ENCODE measurements at regions not wholly inside any gene's neighbourhood (a gene's known extent, or its start where the extent isn't known, plus 50 kb on each side); places are given as distances from the start of the nearest gene placed in this dataset.
"Not testable (repeated sequence)": the region's sequence is repeated elsewhere in the genome, so short reads cannot be mapped to it uniquely, and the experiment has no call there.

DNA sequence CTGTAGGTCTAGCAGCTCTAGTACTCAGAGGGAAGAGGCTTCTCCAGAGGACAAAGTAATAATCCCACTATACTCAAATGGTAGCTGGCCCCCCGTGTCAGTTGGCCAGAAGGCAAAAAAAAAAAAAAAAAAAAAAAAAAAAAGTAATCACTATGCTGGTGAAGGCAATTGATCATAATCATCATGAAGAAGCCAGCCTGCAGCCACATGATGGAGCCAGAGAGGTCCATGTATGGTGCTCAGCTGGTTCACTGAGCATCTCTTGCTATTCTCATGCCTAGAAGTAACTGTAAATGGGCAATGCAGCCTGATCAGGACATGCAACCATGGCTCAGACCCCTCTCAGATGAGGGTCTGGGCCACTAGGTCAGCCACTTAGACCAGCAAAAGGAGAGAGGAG lies 378.8 kb downstream of the MED13L start:
- DNase-seq = no peak

DNA sequence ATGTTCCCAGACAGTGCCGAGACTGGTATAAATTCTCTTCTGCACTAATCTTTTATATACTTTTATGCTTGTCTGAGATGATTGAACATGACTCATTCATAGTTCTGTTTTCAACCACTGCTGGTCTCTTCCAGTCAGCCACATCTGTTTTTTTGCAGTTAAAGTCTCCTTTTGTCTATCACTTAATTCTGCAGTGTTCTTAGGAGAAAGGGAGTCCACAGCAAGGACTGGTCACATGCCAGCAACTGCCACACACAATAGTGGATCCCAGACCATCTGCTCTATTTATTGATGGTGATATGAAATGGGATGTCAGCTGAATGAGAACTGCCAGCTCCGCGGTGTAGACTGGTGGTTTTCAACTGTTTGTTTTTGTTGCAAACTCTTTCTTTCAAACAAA lies 379.8 kb downstream of the MED13L start:
- DNase-seq = no peak

DNA sequence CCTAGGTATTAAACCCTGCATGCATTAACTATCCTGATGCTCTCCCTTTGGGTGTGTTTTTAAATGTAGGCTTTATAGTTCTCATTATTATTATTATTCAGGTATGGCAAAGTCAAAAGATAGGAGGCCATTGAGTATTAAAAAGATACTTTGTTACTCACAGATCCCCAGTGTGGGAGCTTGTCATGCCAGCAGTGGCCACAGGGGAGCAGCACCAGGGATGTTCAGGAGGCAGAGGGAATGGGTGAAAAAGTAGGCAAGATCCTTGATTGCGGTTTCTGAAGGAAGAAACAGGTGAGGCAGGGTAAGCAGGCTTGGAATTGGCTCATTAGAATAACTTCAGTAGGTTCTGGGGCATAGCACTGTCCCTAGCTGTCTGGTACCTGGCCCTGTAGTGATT lies 382.2 kb downstream of the MED13L start:
- DNase-seq = peak; percentile 1

DNA sequence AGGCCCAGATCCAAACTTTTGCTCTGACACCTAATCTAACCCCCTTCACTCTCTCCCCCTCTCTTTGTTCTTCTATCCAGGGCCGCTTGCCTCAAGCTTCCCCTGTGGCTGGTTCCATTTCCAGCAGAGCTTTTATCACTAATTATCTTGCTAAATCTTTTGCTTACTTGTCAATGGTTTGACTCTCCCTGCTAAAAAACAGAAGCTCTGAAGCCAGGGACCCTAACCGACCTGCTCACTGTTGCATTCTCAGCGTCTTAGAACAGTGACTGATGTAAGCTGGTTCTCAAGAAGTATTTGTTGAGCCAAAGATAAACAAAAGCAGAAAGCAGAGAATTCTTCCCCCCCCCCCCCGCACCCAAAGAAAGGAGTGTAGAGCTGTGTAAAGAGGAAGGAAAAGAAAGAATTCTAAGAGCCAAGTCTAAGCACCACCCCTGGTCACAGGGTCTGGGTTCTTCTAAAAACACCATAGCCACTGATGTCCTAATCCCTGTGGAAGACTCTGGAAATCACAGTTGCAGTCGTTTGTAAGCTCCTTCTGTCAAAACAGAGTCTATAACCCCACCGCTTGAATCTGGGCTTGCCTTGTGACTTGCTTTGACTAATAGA lies 385.8 kb downstream of the MED13L start:
- no peak for DNase-seq

DNA sequence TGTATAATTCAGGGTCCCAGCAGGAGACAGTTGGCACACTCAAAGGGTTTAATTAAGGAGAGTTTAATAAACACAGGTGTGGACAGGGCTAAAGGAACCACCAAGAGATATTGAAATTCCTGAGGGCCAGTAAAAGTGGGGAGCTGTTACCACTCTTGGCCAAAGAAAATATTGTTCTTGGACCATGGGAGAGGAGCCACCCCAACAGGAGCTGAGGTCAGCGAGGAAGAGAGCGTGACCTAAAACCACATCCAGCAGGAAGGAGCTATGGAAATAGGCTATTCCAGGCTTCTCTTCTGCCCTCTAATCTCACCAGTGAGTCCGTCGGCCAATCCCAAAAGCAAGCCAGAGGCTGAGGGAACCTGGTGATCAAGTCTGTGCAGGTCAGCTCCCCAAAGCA lies 390.8 kb downstream of the MED13L start:
- DNase-seq = no peak

DNA sequence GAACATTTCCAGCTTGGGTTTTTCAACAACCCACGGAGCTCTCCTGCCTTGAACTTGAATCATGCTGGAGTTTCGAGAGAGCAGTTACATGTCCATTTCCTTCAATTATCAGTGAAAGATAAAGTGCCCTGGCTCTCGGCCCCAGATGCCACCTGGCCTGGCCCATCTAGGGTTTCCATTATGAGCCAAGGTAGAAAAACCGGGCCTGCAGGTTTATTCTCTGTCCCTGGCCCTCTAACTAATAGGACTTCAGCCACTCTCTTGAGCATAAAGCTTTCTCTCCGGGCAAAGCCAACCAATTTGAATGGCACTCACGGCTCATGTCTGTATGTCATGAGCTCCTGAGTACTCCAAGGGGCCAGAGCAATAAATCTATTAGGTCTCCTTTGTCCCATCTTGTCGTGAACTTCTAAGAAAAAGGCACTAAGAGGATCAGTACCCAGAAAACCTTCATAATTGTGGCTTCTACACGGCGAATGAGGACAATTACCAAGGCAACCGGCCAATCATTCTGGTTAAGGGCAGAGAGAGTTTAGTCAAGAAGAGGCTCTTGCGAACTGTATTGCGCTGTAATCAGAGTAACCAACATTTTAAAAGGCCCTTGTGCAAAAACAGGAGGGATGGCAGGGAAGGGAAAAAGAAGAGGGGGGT lies 392.3 kb downstream of the MED13L start:
- DNase-seq = no peak

DNA sequence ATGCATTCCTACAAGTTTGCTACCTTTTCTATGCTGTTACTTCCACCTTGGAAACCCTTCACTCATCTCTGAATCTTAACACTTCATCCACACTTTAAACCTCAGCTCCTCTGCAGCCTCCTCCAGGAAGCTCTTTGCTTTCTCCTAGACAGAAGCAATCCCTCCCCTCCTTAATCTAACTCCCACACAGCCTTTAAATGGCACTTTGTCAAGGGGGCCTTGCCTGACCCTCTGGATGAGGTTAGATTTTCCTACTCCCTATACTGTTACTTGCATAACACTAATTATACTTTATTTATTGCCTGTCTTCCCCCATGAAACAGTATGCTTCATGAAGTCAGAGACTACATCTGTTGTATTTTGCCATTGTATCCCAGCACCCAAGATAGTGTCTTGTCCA lies 394.6 kb downstream of the MED13L start:
- no peak for DNase-seq

DNA sequence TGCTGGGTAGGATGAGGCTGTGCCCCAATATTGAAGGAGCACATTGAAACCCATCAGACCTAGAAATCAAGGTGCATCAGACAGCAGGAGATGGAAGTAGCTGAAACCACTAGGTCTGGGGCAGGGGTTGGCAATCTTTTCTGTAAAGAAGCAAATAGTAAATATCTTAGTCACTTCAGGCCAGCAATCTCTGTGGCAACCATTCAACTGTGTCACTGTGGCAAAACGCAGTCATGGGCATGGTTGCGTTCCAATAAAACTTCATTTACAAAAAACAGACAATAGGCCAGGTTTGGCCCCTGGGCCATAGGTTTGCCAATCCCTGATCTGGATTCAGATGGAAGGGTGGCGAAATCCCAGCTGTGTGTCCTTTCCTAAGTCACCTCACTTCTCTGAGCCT lies 397.3 kb downstream of the MED13L start:
- DNase-seq = no peak

DNA sequence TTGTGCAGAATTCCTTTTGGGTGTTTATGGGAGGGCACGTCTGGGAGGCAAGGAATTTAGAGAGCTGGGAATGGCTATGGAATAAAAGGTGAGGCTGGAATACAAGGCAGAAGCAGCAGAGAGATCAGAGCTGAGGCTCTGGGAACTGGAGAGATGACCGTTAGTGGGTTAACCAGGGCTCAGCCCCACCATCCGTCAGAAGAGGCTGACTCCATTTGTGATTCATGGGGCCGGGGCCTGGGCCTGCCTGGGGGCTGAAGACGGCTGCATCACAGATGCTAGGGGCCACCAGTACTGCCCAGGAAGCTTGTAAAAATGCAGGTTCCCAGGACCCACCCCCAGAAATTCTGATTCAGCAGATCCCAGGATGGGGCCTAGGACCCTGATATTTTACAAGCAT lies 398.1 kb downstream of the MED13L start:
- no peak for DNase-seq

DNA sequence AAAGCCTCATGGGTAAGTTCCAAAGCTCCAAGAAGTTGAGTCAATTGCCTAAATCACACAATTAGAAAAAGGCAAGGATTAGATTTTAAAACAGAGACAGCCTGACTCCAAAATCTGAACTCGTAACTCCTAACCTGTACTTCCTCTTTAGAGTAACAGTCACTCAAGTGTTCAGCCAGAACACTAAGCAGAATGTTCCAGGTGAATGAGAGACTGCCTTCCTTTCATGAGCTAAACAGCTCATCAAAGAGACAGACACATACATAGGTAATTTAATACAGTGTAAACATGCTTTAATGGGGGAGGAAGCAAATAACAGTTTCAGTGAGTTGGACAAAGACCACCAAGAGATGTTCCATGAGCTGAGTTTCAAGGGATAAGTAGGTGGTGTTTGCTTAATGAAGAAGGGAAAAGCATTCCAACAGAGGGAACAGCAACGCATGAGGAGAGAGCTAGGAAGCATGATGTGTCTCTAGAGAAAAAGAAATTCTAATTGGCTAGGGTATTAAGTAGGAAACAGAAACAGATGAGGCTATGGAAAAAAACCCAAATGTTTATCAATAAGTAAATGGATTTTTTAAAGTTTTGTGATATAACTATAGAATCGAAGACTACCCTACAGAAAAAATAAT lies 403.9 kb downstream of the MED13L start:
- no peak for DNase-seq

DNA sequence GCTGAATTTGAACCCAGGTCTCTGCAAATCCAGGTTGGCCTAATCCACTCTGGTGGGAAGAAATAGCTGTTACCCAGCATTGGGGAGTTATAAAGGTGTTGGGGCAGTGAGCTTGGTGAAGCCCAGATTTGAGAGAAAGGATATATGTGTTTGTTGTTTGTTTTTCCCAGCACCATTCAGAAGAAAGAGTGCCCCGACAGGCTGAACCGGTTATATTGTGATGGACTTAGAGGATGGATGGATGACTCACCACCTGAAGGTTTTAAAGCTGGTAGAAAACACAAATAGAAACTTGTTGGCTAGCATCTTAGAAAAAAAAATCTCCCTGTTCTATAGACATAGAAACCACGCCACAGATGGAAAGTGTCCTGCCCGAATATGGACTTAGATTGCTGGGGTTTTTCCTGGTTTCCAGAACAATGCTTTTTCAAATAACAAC lies 404.6 kb downstream of the MED13L start:
- DNase-seq = no peak

DNA sequence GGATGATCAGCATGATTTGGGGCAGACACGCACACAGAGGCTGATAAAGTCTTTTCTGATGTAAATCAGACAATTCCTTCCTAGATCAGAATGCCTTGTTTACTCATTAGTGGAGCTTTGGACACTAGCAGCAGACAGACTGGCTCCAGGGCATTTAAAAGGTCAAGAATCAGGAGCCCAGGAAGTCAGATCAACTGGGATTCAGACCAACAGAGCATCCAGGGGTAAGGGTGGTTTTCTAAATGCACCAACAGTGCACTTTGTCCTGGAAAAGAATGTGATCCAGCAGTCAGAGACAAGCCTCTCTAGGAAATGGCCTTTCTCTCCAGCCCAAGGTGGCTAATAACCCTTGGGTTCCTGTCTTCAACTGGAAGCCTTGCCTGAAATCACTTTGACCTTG lies 405.3 kb downstream of the MED13L start:
- DNase-seq = no peak

DNA sequence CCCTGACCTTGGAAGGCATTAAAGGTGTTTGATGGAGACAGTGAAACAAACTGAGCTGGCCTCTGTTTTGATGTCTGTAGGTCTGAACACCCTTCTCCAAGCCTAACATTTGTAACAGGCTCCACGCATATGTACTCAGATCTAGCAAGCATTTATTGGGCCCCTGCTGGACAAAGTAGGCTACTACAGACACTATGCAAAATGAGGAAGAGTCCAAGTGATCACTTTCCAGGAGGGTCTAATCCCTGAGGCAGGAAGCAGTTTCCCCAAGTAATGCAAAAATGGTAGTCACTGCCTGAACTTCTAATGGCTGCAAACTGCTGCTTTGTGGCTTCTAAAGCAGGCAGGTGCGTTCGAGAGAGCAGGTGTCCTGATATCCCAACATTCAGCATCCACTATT lies 405.8 kb downstream of the MED13L start:
- peak; percentile 73 for DNase-seq

DNA sequence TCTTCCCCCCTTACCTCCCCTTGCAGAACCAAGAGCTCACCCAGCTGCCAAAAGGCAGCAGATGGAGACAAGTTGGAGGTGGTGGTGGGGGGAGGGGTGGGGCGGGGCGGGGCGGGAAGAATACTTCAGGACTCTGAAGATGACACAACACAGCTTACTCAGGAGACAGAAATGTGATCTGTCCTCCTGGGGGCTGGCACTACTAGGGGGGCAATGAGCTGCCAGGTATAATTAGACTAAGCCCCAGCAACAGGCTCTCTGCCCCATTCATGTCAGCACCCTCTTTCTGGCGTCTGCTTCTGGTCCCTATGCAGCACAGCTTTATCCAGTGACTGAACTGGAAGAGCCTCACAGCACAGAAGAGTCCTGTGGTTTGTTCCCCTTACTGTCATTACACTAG lies 407.0 kb downstream of the MED13L start:
- DNase-seq = no peak

DNA sequence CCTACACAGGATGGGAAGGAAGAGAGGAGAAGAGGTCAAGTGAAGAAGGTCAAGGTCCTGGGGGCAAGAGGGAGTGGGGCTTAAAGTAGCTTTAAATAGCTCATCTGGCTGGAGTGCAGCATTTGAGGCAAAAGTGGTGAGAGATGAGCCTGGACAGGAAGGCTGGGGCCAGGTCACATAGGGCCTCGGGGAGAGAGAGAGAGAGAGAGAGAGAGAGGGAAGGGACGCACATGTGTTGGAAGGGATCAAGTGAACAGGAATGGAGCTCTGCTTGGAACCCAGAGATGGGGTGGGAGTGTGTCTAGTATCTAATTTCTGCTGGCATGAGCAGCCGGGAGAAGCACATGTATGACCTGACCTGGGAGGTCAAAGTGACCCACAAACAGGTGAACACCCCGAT lies 407.5 kb downstream of the MED13L start:
- DNase-seq = no peak

DNA sequence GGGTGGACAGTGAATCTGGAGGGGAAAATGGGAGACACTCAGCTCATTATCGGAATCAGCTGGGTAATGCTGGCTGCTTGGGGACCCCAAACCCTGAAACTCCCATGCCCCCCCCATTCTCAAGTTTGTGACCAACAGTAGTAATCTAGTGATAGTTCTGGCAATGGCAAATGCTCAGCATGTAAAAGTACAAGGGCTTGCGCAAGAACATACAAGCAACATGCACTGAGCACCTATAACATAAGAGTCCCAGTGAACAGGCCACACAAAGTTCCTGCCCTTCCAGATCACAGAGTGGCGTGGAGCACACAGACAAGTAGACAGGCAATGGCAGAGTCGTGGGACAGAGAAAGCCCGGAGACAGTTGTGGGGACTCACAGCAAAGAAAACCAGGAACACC lies 407.9 kb downstream of the MED13L start:
- DNase-seq = no peak

DNA sequence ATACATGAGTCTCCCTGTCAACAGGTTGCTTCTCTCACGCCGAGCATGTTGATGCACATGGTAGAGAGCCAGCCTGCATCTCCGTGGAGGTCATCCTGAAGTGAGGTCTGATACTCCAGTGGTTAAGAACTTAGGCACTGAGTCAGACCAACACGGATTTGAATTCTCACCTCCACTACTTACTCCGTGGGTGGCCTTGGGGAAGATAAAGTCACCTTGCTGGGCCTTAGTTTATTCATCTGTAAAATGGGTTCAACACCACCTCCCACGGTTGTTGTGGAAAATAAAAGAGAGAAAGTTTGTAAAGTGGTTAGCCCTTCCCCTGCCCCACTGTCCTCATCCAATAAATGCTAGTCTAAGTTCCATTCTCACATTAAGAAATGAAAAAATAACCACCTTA lies 408.9 kb downstream of the MED13L start:
- no peak for DNase-seq

DNA sequence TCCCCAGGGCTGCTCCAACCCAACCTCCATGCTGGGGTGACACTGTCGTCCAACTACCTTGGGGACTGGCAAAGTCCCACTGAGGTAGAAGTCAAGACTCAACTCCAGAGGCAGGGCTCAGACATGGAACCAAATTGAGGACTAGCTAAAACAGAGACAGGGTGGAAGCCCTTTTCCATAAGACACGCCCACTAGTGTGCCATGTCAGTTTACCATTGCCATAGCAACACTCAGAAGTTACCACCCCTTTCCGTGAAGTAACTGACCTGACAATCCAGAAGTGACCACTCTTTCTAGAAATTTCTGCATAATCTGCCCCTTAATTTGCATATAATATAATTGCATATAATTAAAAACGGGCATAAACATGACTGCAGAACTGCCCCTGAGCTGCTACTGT lies 409.6 kb downstream of the MED13L start:
- no peak for DNase-seq

DNA sequence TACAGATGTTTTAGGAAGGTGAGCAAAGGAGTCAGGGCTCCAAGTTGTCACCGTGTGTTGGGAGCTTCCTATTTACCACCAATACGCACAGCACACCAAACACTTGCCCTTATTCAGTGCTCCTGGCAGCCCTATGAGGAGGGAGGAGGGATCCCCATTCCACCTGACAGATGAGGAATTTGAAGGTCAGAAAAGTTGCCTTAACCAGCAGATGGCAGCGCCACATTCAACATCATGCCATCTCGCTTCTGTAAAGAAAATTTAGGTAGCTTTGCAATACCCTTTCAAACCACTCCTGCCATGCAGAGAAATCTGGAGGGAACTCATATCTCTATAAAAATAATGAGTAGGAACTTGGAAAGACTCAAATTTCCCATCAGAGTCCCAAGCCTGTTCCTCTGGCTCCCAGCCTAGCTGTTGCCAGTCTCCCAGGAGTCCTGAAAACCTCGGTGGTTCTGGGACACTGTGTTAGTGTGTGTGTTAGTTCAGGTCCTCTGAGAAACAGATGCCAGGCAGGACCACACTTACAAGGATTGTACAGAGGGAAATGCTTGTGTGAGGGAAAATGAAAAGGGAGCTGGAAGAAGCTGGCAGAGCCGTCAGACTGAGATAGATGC lies 410.5 kb downstream of the MED13L start:
- peak; percentile 7 for DNase-seq

DNA sequence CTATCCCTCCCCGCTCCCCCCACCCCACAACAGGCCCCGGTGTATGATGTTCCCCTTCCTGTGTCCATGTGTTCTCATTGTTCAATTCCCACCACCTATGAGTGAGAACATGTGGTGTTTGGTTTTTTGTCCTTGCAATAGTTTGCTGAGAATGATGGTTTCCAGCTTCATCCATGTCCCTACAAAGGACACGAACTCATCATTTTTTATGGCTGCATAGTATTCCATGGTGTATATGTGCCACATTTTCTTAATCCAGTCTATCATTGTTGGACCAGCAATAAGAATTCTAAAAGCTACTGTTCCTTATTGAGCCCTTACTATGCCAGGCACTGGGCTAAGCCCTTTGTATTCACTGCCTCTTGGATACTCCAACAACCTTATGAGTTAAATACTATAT lies 411.2 kb downstream of the MED13L start:
- DNase-seq = not testable (repeated sequence)

DNA sequence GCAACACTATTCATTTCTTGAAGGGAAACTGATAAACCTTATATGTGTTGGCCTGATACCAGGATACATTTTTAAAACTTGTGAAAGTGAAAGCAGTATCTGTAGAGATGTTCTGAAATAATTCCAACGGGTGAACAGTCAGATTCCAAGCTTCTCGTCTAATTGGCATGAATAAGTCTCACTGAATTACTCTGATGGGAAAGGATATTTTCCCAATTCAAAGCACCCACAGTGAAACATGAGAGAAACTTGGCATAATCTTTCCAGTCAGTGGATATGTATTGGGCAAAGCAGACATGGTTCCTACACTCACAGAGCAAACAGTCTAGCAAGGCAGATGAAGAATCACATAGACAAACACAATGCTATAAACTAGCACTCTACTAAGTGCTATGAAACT lies 413.1 kb downstream of the MED13L start:
- peak; percentile 1 for DNase-seq

DNA sequence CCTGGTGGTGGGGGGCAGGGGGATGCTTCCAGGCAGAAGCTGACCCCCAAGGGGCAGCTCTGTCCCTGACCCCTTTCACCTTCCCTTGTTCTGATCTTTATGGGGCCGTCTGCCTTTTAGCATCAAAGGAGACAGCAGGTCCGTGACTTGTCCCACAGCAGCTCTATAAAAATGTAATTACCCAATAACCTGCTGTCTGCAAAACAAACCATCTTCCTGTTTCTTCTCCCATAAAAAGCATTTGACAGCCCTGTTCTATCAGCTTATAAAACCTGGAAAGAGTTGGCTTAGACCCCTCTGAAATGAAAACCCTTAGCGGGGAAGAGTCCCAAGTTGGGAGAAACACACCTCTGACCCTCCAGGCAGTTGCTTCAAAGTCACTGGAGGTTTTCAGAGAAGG lies 416.9 kb downstream of the MED13L start:
- no peak for DNase-seq

DNA sequence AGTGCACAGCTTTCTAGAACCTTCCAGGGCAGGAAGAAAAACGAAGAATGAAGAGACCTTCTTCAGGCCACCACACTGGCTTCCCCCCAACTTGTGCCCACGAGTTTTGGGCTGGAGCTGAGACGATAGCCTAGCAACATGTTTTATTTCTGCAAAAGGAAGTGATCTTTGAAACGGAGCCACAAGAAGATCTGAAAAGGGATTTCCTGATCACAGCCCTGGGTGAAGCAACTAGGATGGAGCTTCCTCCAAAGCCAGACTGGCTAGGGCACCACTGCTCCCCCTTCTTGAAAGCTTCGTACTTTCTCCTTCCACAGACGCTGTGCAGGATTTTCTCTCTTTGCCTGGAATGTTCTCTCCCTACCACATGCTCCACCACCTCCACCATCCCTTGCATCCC lies 418.3 kb downstream of the MED13L start:
- no peak for DNase-seq

DNA sequence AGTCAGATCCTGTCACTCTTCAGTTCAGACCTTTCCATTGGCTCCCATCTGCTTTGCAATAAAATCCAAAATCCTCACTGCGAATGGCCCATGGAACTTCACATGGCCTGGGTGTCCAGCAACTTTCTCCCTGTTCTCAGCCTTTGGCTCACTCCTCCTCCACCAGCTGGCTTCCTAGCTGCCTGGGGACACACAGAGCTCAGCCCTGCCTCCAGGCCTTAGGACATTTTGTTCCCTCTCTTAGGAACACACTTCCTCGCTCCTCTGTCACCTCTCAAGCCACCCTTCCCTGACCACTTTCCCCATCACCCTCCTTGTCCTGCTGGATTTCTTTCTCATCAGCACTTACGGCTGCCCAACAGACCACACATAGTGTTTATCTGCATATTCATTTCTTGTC lies 419.6 kb downstream of the MED13L start:
- no peak for DNase-seq
